ENCODE measurements at regions not wholly inside any gene's neighbourhood (a gene's known extent, or its start where the extent isn't known, plus 50 kb on each side); places are given as distances from the start of the nearest gene placed in this dataset.

GRCh38 chr5:3214838-3215374 is 380.7 kb upstream of the IRX1 start:
- Histone ChIP-seq H3K27me3 (ENCODE audit: insufficient read depth in 3 of 3, low read length in 2 of 3) (peaks cover 0 to 4% (median 0%) of the 10 kb centered on the region in 3 donors), H3K4me1 (no peaks in the 10 kb centered on the region), H3K36me3 (ENCODE audit: insufficient read depth in 1 of 2, low read depth in 1 of 2) (no peaks in the 10 kb centered on the region), H3K4me3 (no peak overlapping the region), H3K27ac (no peak overlapping the region), H3K9me3 (no peaks in the 10 kb centered on the region)
- TF ChIP-seq CTCF (IDR thresholded peaks at IDR 0.05), result no peak
- 69 to 74% (median 70%) methylated on average over 12 of the region's 12 CpGs for WGBS, 3 donors
- ATAC-seq, result no peak
- intact Hi-C loops (cut with DNase I), result no loop called here
- DNase-seq, result no peak

GRCh38 chr5:3214396-3214795 is 381.2 kb upstream of the IRX1 start:
- no peak for ATAC-seq
- H3K36me3 ChIP-seq (ENCODE audit: insufficient read depth in 1 of 2, low read depth in 1 of 2), result no peaks in the 10 kb centered on the region
- intact Hi-C loops (cut with DNase I), result no loop called here
- no peak for TF ChIP-seq CTCF (IDR thresholded peaks at IDR 0.05)
- H3K9me3 ChIP-seq, result no peaks in the 10 kb centered on the region
- no peak overlapping the region for H3K4me3 ChIP-seq
- no peaks in the 10 kb centered on the region for H3K4me1 ChIP-seq
- 28 to 44% (median 33%) methylated on average over 8 of the region's 8 CpGs for WGBS, 3 donors
- no peaks in the 10 kb centered on the region for H3K27me3 ChIP-seq (ENCODE audit: insufficient read depth in 3 of 3, low read length in 2 of 3)
- no peak overlapping the region for H3K27ac ChIP-seq
- no peak for DNase-seq

- WGBS, 3 donors, result 88 to 93% (median 89%) methylated on average over 15 of the region's 15 CpGs
- no peaks in the 10 kb centered on the region for H3K9me3 ChIP-seq
These were observed 382.8 kb upstream of the IRX1 start for GRCh38 chr5:3212869-3213268.

GRCh38 chr5:3210531-3210930 is 385.1 kb upstream of the IRX1 start:
- no peaks in the 10 kb centered on the region for H3K9me3 ChIP-seq
- intact Hi-C loops (cut with DNase I), result no loop called here
- no peak overlapping the region for H3K27ac ChIP-seq
- ATAC-seq, result no peak
- H3K4me3 ChIP-seq, result no peak overlapping the region
- no peak for DNase-seq
- H3K27me3 ChIP-seq (ENCODE audit: insufficient read depth in 3 of 3, low read length in 2 of 3), result no peaks in the 10 kb centered on the region
- no peaks in the 10 kb centered on the region for H3K36me3 ChIP-seq (ENCODE audit: insufficient read depth in 1 of 2, low read depth in 1 of 2)
- no peak for TF ChIP-seq CTCF (IDR thresholded peaks at IDR 0.05)
- WGBS, 3 donors, result 68 to 82% (median 79%) methylated on average over 9 of the region's 9 CpGs
- H3K4me1 ChIP-seq, result no peaks in the 10 kb centered on the region

More at GRCh38 chr5:3212869-3213268, 382.8 kb upstream of the IRX1 start:
- intact Hi-C loops (cut with DNase I), result no loop called here
- DNase-seq (no peak), ATAC-seq (no peak)
- no peak overlapping the region for H3K4me3 ChIP-seq
- H3K36me3 ChIP-seq (ENCODE audit: insufficient read depth in 1 of 2, low read depth in 1 of 2), result no peaks in the 10 kb centered on the region
- H3K4me1 ChIP-seq, result no peaks in the 10 kb centered on the region
- H3K27me3 ChIP-seq (ENCODE audit: insufficient read depth in 3 of 3, low read length in 2 of 3), result no peaks in the 10 kb centered on the region
- H3K27ac ChIP-seq, result no peak overlapping the region
- no peak for TF ChIP-seq CTCF (IDR thresholded peaks at IDR 0.05)

GRCh38 chr5:3209918-3210317 is 385.7 kb upstream of the IRX1 start:
- TF ChIP-seq CTCF (IDR thresholded peaks at IDR 0.05), result no peak
- no peaks in the 10 kb centered on the region for H3K4me1 ChIP-seq
- H3K27me3 ChIP-seq (ENCODE audit: insufficient read depth in 3 of 3, low read length in 2 of 3), result no peaks in the 10 kb centered on the region
- DNase-seq, result no peak
- 69 to 73% (median 70%) methylated on average over 5 of the region's 5 CpGs for WGBS, 3 donors
- H3K36me3 ChIP-seq (ENCODE audit: insufficient read depth in 1 of 2, low read depth in 1 of 2), result no peaks in the 10 kb centered on the region
- intact Hi-C loops (cut with DNase I), result no loop called here
- no peak overlapping the region for H3K27ac ChIP-seq
- no peaks in the 10 kb centered on the region for H3K9me3 ChIP-seq
- no peak overlapping the region for H3K4me3 ChIP-seq
- no peak for ATAC-seq

Measured in psoas muscle (tissue), 7 donors.